ENCODE measurements at regions not wholly inside any gene's neighbourhood (a gene's known extent, or its start where the extent isn't known, plus 50 kb on each side); places are given as distances from the start of the nearest gene placed in this dataset.

DNA sequence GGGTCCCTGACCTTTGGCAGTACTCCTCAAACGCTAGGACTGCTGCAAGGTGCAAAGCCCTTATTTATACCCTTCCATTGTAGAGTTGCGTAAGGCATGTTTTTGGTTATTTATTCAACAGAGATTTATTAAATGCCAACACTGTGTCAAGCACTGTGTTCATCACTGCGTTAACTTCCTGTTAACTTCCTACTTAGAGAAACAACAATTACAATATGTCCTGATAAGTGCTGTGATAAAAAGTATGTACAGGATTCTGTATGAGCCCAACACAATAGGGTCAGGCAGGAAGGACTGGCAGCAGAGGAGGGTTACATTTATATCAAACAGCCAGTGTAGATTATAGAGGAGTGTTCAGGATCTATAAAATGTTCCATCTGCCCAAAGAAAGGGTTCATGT is 812.8 kb upstream of the API5 start:
- no peak overlapping the region for H3K4me3 ChIP-seq (ENCODE audit: insufficient read depth, low read depth, low read length)
- H3K27ac ChIP-seq (ENCODE audit: low read depth, low read length), result no peak overlapping the region
- DNase-seq (ENCODE audit: low read depth), result no peak
- H3K79me2 ChIP-seq (ENCODE audit: insufficient read depth, low read length), result no peaks in the 10 kb centered on the region
- no peaks in the 10 kb centered on the region for H3K9me3 Mint-ChIP-seq (ENCODE audit: unreplicated experiment)
- H3K36me3 Mint-ChIP-seq (ENCODE audit: low read depth, unreplicated experiment), result no peaks in the 10 kb centered on the region
- no peak overlapping the region for H3K9ac ChIP-seq (ENCODE audit: low read length)
- no peak for TF ChIP-seq EZH2 (IDR thresholded peaks at IDR 0.05; ENCODE audit: insufficient read depth, low read length)
- H3K4me1 Mint-ChIP-seq (ENCODE audit: low read depth, unreplicated experiment), result no peaks in the 10 kb centered on the region
- no peaks in the 10 kb centered on the region for H3K27me3 ChIP-seq (ENCODE audit: insufficient read depth, low read length)
- H3K27me3 Mint-ChIP-seq (ENCODE audit: low read depth, unreplicated experiment), result no peaks in the 10 kb centered on the region
- no peak overlapping the region for H3K4me3 Mint-ChIP-seq (ENCODE audit: unreplicated experiment)
- no peak for FAIRE-seq
- no peak overlapping the region for H2AFZ ChIP-seq (ENCODE audit: low read depth, low read length)
- H3K4me1 ChIP-seq (ENCODE audit: insufficient read depth, low read length), result no peaks in the 10 kb centered on the region
- no peaks in the 10 kb centered on the region for H3K36me3 ChIP-seq (ENCODE audit: insufficient read depth, low read length)
- H4K20me1 ChIP-seq (ENCODE audit: insufficient read depth, low read length), result no peaks in the 10 kb centered on the region
- no peak overlapping the region for H3K4me2 ChIP-seq (ENCODE audit: low read length)
- no peaks in the 10 kb centered on the region for H3K9me3 ChIP-seq (ENCODE audit: insufficient read depth, low read depth, low read length)
- H3K27ac Mint-ChIP-seq (ENCODE audit: unreplicated experiment), result no peak overlapping the region

DNA sequence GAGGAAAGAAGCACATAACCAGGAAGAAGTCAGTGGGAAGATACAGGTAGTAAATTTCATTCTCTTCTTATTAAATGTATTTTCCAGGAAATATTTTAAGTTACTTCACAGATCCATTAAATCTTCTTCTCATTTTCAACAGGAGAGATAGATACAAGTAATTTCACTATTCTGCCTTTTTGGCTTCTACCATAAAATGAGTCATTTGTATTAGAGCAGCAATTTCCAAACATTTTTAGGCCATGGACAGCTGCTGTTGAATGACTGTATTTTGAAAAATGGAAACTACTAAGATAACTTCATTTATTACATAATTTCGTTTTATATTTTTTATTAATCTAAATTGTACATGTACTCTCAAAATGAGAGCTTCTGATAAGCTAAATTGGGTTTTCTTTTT is 809.6 kb upstream of the API5 start:
- Histone ChIP-seq H3K4me1 (ENCODE audit: insufficient read depth, low read length) (no peaks in the 10 kb centered on the region), H3K36me3 (ENCODE audit: insufficient read depth, low read length) (no peaks in the 10 kb centered on the region), H3K9me3 (ENCODE audit: insufficient read depth, low read depth, low read length) (no peaks in the 10 kb centered on the region), H4K20me1 (ENCODE audit: insufficient read depth, low read length) (no peaks in the 10 kb centered on the region), H3K27me3 (ENCODE audit: insufficient read depth, low read length) (no peaks in the 10 kb centered on the region), H3K79me2 (ENCODE audit: insufficient read depth, low read length) (no peaks in the 10 kb centered on the region), H2AFZ (ENCODE audit: low read depth, low read length) (no peak overlapping the region), H3K9ac (ENCODE audit: low read length) (no peak overlapping the region), H3K4me2 (ENCODE audit: low read length) (no peak overlapping the region), H3K27ac (ENCODE audit: low read depth, low read length) (no peak overlapping the region), H3K4me3 (ENCODE audit: insufficient read depth, low read depth, low read length) (no peak overlapping the region)
- no peak for TF ChIP-seq EZH2 (IDR thresholded peaks at IDR 0.05; ENCODE audit: insufficient read depth, low read length)
- TF ChIP-seq CTCF (IDR thresholded peaks at IDR 0.05; ENCODE audit: insufficient read depth, low read depth, low read length), result no peak
- DNase-seq (ENCODE audit: low read depth) (no peak), FAIRE-seq (no peak)
- Mint-ChIP-seq H3K9me3 (ENCODE audit: unreplicated experiment) (no peaks in the 10 kb centered on the region), H3K27me3 (ENCODE audit: low read depth, unreplicated experiment) (no peaks in the 10 kb centered on the region), H3K4me3 (ENCODE audit: unreplicated experiment) (no peak overlapping the region), H3K27ac (ENCODE audit: unreplicated experiment) (no peak overlapping the region), H3K36me3 (ENCODE audit: low read depth, unreplicated experiment) (no peaks in the 10 kb centered on the region), H3K4me1 (ENCODE audit: low read depth, unreplicated experiment) (no peaks in the 10 kb centered on the region)

DNA sequence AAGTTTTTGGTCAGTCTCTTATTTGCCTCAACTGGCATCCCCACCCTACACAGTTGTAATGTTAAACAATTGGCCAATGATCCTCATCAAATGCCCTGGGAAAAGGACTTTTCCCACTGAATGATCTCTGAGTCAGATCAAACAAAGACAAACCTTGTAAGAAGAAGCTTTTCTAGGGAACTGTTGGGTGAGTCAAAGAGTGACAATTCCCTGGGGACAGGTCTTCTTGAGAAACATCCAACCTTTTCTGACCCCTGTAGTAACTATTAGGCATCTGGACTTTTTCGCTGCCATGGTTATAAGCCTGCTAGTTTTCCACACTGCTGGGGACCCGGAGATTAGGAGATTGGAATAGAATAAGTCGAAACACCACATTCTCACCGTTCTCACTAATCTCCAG is 789.8 kb upstream of the API5 start:
- no peaks in the 10 kb centered on the region for H4K20me1 ChIP-seq (ENCODE audit: insufficient read depth, low read length)
- H2AFZ ChIP-seq (ENCODE audit: low read depth, low read length), result no peak overlapping the region
- no peak overlapping the region for H3K9ac ChIP-seq (ENCODE audit: low read length)
- DNase-seq (ENCODE audit: low read depth) (no peak), FAIRE-seq (no peak)
- H3K4me1 ChIP-seq (ENCODE audit: insufficient read depth, low read length), result no peaks in the 10 kb centered on the region
- H3K4me3 ChIP-seq (ENCODE audit: insufficient read depth, low read depth, low read length), result no peak overlapping the region
- no peak overlapping the region for H3K4me3 Mint-ChIP-seq (ENCODE audit: unreplicated experiment)
- H3K4me1 Mint-ChIP-seq (ENCODE audit: low read depth, unreplicated experiment), result peaks cover 5% of the 10 kb centered on the region
- H3K9me3 Mint-ChIP-seq (ENCODE audit: unreplicated experiment), result peaks cover 3% of the 10 kb centered on the region
- H3K27ac ChIP-seq (ENCODE audit: low read depth, low read length), result no peak overlapping the region
- H3K79me2 ChIP-seq (ENCODE audit: insufficient read depth, low read length), result no peaks in the 10 kb centered on the region
- H3K27ac Mint-ChIP-seq (ENCODE audit: unreplicated experiment), result no peak overlapping the region
- no peaks in the 10 kb centered on the region for H3K27me3 ChIP-seq (ENCODE audit: insufficient read depth, low read length)
- H3K4me2 ChIP-seq (ENCODE audit: low read length), result no peak overlapping the region
- TF ChIP-seq EZH2 (IDR thresholded peaks at IDR 0.05; ENCODE audit: insufficient read depth, low read length) (no peak), CTCF (IDR thresholded peaks at IDR 0.05; ENCODE audit: insufficient read depth, low read depth, low read length) (no peak)
- no peaks in the 10 kb centered on the region for H3K9me3 ChIP-seq (ENCODE audit: insufficient read depth, low read depth, low read length)
- H3K36me3 ChIP-seq (ENCODE audit: insufficient read depth, low read length), result no peaks in the 10 kb centered on the region
- no peaks in the 10 kb centered on the region for H3K36me3 Mint-ChIP-seq (ENCODE audit: low read depth, unreplicated experiment)
- H3K27me3 Mint-ChIP-seq (ENCODE audit: low read depth, unreplicated experiment), result no peaks in the 10 kb centered on the region
